Thyroid gland (tissue), 4 donors: ENCODE measurements at regions not wholly inside any gene's neighbourhood (a gene's known extent, or its start where the extent isn't known, plus 50 kb on each side); places are given as distances from the start of the nearest gene placed in this dataset.

Experiments
- DNase-seq, 2 donors: peaks; one replicate each; pipeline ENCODE4 v3.0.0-alpha.2; 2019
- H3K27ac ChIP-seq, 3 donors: fragments of 200-600 bp; sonication (generic); 1 replicate in 2 of 3; 2 replicates in 1 of 3; pipeline ENCODE4 v1.5.1; 2016 to 2019; ENCODE audit warnings: mild to moderate bottlenecking in 1 of 3, moderate library complexity in 1 of 3
- H3K27me3 ChIP-seq: fragments of 200-600 bp; sonication (generic); one replicate; pipeline ENCODE4 v1.5.1; 2019
- H3K36me3 ChIP-seq, 2 donors: fragments of 200-600 bp; sonication (generic); one replicate each; pipeline ENCODE4 v1.5.1; 2016 to 2019
- H3K4me1 ChIP-seq, 2 donors: fragments of 200-600 bp; sonication (generic); one replicate each; pipeline ENCODE4 v1.5.1; 2017 to 2019
- H3K4me3 ChIP-seq, 3 donors: fragments of 200-600 bp; sonication (generic); replicated peaks in 1 of 3; 1 replicate in 2 of 3; 2 replicates in 1 of 3; pipeline ENCODE4 v1.5.1; 2016; ENCODE audit warnings: mild to moderate bottlenecking in 1 of 3
- H3K9me3 ChIP-seq: fragments of 200-600 bp; sonication (generic); one replicate; pipeline ENCODE4 v1.5.1; 2017
- POLR2A ChIP-seq, 2 donors: fragments of 450-650 bp; IDR thresholded peaks; one replicate each; pipeline ENCODE4 v1.6.1; 2017; ENCODE audit warnings: antibody characterized with exemption in 2 of 2, mild to moderate bottlenecking in 2 of 2, moderate library complexity in 1 of 2
- WGBS, 2 donors: methylation state at CpG; one replicate each; pipeline ENCODE4 v1.1.5; 2017; 5-methylcytosine and 5-hydroxymethylcytosine counted together
- intact Hi-C: fragments of 100-400 bp; cut with DNase I; formaldehyde crosslinking; loops from one replicate; pipeline ENCODE4 v1.15.1; 2023
- TF ChIP-seq, protein P1 (sequence below), 6 experiments: fragments of 200-600 bp in 3 of 6; fragments of 450-650 bp in 3 of 6; sonication (generic) in 3 of 6; IDR thresholded peaks; one replicate each; pipeline ENCODE4 v1.5.1; 2016 to 2019; ENCODE audit warnings: antibody characterized with exemption in 6 of 6, mild to moderate bottlenecking in 2 of 6, inconsistent platforms in 1 of 6, moderate library complexity in 1 of 6

DNA sequence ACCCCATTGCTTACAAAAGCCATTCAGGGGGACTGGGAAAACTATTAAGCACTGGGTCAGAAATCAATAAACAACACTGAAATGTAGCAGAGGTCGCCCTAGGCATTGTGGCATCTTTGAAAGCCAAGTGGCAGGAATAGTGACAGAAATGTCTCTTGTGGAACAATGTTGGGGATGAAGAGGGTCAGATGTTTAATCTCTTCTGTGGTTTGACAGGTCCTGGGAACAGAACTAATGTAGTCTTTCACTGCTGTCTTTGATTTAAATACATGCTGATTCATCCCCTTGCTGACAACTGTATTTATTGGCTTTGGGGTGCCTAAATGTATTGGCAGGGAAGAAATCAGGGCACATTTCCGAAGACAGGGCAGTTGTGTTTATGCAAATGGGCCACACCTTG lies 194.8 kb downstream of the ATG4C start:
- intact Hi-C loops: no loop called here
- H3K9me3 ChIP-seq: no peaks in the 10 kb centered on the region
- no peak overlapping the region for H3K27ac ChIP-seq
- WGBS, 2 donors: 83 to 88% methylated on average over 2 of the region's 2 CpGs
- TF ChIP-seq, protein P1, sequence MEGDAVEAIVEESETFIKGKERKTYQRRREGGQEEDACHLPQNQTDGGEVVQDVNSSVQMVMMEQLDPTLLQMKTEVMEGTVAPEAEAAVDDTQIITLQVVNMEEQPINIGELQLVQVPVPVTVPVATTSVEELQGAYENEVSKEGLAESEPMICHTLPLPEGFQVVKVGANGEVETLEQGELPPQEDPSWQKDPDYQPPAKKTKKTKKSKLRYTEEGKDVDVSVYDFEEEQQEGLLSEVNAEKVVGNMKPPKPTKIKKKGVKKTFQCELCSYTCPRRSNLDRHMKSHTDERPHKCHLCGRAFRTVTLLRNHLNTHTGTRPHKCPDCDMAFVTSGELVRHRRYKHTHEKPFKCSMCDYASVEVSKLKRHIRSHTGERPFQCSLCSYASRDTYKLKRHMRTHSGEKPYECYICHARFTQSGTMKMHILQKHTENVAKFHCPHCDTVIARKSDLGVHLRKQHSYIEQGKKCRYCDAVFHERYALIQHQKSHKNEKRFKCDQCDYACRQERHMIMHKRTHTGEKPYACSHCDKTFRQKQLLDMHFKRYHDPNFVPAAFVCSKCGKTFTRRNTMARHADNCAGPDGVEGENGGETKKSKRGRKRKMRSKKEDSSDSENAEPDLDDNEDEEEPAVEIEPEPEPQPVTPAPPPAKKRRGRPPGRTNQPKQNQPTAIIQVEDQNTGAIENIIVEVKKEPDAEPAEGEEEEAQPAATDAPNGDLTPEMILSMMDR (IDR thresholded peaks at IDR 0.05): no peak
- peaks cover 2 to 7% of the 10 kb centered on the region in 2 donors for H3K4me1 ChIP-seq
- DNase-seq: no peak
- H3K36me3 ChIP-seq: no peaks in the 10 kb centered on the region
- no peak overlapping the region for H3K4me3 ChIP-seq
- no peaks in the 10 kb centered on the region for H3K27me3 ChIP-seq

DNA sequence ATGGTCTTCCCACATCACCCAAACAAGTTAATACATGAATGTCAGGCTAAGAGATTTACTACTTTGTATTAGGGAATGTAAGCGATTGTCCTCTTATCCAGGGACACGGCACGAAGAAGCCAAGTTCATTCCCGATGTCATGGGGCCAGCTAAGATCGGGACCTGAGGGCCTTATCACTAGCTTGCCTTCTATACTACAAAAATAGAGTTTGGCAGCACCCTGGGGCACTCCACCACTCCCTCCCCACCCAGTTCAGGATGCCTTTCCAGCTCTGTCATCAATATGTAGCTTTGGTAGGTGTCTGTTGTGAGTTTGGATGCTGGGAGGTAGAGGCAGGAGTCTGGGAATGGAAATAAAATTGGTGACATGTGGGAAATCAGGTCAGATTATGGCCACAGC lies 197.5 kb downstream of the ATG4C start:
- DNase-seq: no peak
- H3K9me3 ChIP-seq: no peaks in the 10 kb centered on the region
- H3K36me3 ChIP-seq: no peaks in the 10 kb centered on the region
- H3K27me3 ChIP-seq: no peaks in the 10 kb centered on the region
- 97 to 98% methylated on average over 5 of the region's 5 CpGs for WGBS, 2 donors
- peaks cover 2 to 7% of the 10 kb centered on the region in 2 donors for H3K4me1 ChIP-seq
- TF ChIP-seq, protein P1 (IDR thresholded peaks at IDR 0.05): no peak
- TF ChIP-seq POLR2A (IDR thresholded peaks at IDR 0.05): no peak
- H3K4me3 ChIP-seq: no peak overlapping the region
- intact Hi-C loops: no loop called here
- H3K27ac ChIP-seq: no peak overlapping the region

DNA sequence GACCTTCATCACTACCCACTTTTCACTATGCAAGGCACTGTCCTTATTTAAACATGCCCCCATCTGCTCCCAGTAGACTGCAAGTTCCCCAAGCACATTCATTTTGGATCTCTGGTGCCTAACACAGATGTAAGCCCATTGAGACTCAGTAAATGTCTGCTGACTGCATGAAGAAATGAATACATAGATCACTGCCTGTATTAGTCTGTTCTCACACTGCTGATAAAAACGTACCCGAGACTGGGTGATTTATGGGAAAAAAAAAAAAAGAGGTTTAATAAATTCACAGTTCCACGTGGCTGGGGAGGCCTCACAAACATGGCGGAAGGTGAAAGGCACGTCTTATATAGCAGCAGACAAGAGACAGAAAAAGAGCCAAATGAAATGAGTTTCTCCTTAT lies 204.9 kb downstream of the ATG4C start:
- intact Hi-C loops: no loop called here
- whole genome bisulfite sequencing, 2 donors: 83 to 88% methylated on average over 5 of the region's 5 CpGs

DNA sequence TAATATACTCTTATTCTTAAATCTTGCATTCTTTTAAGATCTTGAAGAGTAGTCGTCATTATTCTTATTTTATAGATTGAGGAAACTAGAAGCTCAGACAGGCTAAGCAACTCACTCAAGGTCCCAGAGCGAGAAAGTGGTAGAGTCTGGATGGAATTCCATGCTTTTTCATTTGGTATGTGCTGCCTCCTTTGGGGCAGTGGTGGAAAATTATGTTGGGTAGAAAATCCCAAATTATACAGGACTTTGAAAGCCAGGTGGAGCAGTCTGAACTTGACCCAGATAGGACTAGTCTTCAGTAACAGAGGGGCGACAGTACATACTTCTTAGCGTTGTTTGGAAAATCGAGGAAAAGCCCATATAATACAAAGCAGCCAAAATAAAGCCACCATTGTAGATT lies 205.6 kb downstream of the ATG4C start:
- no peaks in the 10 kb centered on the region for H3K4me1 ChIP-seq
- H3K9me3 ChIP-seq: no peaks in the 10 kb centered on the region
- TF ChIP-seq POLR2A (IDR thresholded peaks at IDR 0.05): no peak
- TF ChIP-seq, protein P1 (IDR thresholded peaks at IDR 0.05): peak in 2 of 6 experiments; percentile 30 to 39
- no peaks in the 10 kb centered on the region for H3K27me3 ChIP-seq
- no peaks in the 10 kb centered on the region for H3K36me3 ChIP-seq
- H3K4me3 ChIP-seq: no peak overlapping the region
- intact Hi-C loops: no loop called here
- no peak overlapping the region for H3K27ac ChIP-seq
- DNase-seq: no peak
- 82 to 84% methylated on average over 5 of the region's 5 CpGs for WGBS, 2 donors

More for the DNA sequence above, 204.9 kb downstream of the ATG4C start:
- Histone ChIP-seq H3K9me3 (no peaks in the 10 kb centered on the region), H3K27me3 (no peaks in the 10 kb centered on the region), H3K36me3 (no peaks in the 10 kb centered on the region), H3K27ac (no peak overlapping the region), H3K4me1 (no peaks in the 10 kb centered on the region), H3K4me3 (no peak overlapping the region)
- TF ChIP-seq, protein P1 (IDR thresholded peaks at IDR 0.05): no peak
- TF ChIP-seq POLR2A (IDR thresholded peaks at IDR 0.05): no peak
- no peak for DNase-seq

DNA sequence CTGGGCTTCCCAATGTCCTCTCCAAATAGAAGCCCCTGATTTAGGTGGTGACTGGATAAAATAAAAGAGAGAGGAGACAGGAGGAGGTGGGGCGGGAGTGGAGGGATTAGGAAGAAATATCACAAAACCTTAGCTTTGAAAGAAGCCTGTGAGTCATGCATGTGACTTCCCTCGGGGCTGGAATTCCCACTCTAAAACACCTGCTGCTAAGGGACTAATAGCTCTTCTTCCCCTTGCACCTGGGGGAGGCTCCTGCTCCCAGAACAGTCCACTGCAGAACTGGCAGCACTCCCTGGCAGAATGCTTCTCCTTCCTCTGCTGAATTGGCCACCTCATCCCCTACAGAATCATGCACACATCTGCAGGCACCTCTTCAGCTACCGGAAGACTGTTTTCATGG lies 207.2 kb downstream of the ATG4C start:
- DNase-seq: no peak
- Histone ChIP-seq H3K27ac (no peak overlapping the region), H3K4me1 (no peaks in the 10 kb centered on the region), H3K4me3 (no peak overlapping the region), H3K9me3 (no peaks in the 10 kb centered on the region), H3K36me3 (no peaks in the 10 kb centered on the region), H3K27me3 (no peaks in the 10 kb centered on the region)
- 55 to 65% methylated on average over 3 of the region's 3 CpGs for WGBS, 2 donors
- TF ChIP-seq POLR2A (IDR thresholded peaks at IDR 0.05): no peak
- TF ChIP-seq, protein P1 (IDR thresholded peaks at IDR 0.05): no peak
- intact Hi-C loops: no loop called here
